H9 (cell line): ENCODE measurements at regions not wholly inside any gene's neighbourhood (a gene's known extent, or its start where the extent isn't known, plus 50 kb on each side); places are given as distances from the start of the nearest gene placed in this dataset.

Experiments used
- DNase-seq: peaks from one replicate; pipeline ENCODE4 v3.0.0-alpha.2; 2017
- H2AFZ ChIP-seq: one replicate; pipeline ENCODE4 v1.6.1; 2013; ENCODE audit warnings: mild to moderate bottlenecking, low read length, control low read depth, moderate library complexity
- H2AK5ac ChIP-seq: 2 replicates; pipeline ENCODE4 v1.6.1; 2013; ENCODE audit warnings: low read length, control low read depth, mixed read lengths; ENCODE audit not compliant: insufficient read length
- H2BK120ac ChIP-seq: one replicate; pipeline ENCODE4 v1.6.1; 2013; ENCODE audit warnings: low read depth, mild to moderate bottlenecking, low read length, control low read depth, inconsistent platforms; ENCODE audit not compliant: poor library complexity, severe bottlenecking
- H2BK12ac ChIP-seq: 2 replicates; pipeline ENCODE4 v1.6.1; 2013; ENCODE audit warnings: low read length, control low read depth, mixed read lengths, low read depth; ENCODE audit not compliant: insufficient read length
- H2BK15ac ChIP-seq: 2 replicates; pipeline ENCODE4 v1.6.1; 2013; ENCODE audit warnings: low read depth, low read length, control low read depth
- H2BK20ac ChIP-seq: one replicate; pipeline ENCODE4 v1.6.1; 2013; ENCODE audit warnings: low read depth, mild to moderate bottlenecking, low read length, control low read depth, inconsistent platforms; ENCODE audit not compliant: poor library complexity, severe bottlenecking
- H2BK5ac ChIP-seq: 2 replicates; pipeline ENCODE4 v1.6.1; 2013; ENCODE audit warnings: low read length, control low read depth, mixed read lengths; ENCODE audit not compliant: insufficient read length
- H3K14ac ChIP-seq: 2 replicates; pipeline ENCODE4 v1.6.1; 2013; ENCODE audit warnings: low read length, control low read depth; ENCODE audit not compliant: insufficient read depth
- H3K18ac ChIP-seq: 2 replicates; pipeline ENCODE4 v1.6.1; 2013; ENCODE audit warnings: low read depth, mild to moderate bottlenecking, mixed read lengths, low read length, control low read depth; ENCODE audit not compliant: insufficient read length
- H3K23ac ChIP-seq: 2 replicates; pipeline ENCODE4 v1.6.1; 2013; ENCODE audit warnings: low read length, control low read depth, mixed read lengths, low read depth; ENCODE audit not compliant: insufficient read length
- H3K23me2 ChIP-seq: 2 replicates; pipeline ENCODE4 v1.6.1; 2013; ENCODE audit warnings: low read depth, mild to moderate bottlenecking, mixed read lengths, low read length, control low read depth; ENCODE audit not compliant: insufficient read length, poor library complexity, severe bottlenecking
- H3K27ac ChIP-seq: 2 replicates; pipeline ENCODE4 v1.5.1; 2013; ENCODE audit warnings: low read length, control low read depth, mixed read lengths, low read depth; ENCODE audit not compliant: insufficient read length
- H3K27me3 ChIP-seq: 2 replicates; pipeline ENCODE4 v1.6.1; 2013; ENCODE audit warnings: low read length, control low read depth, inconsistent platforms; ENCODE audit not compliant: insufficient read depth
- H3K4ac ChIP-seq: 2 replicates; pipeline ENCODE4 v1.6.1; 2013; ENCODE audit warnings: low read depth, mild to moderate bottlenecking, control low read depth, inconsistent platforms, low read length, moderate library complexity
- H3K4me1 ChIP-seq: 2 replicates; pipeline ENCODE4 v1.6.1; 2013; ENCODE audit warnings: low read length, control low read depth, inconsistent platforms; ENCODE audit not compliant: insufficient read depth
- H3K4me2 ChIP-seq: 2 replicates; pipeline ENCODE4 v1.6.1; 2013; ENCODE audit warnings: low read length, control low read depth, mixed read lengths; ENCODE audit not compliant: insufficient read length, insufficient read depth
- H3K56ac ChIP-seq: 2 replicates; pipeline ENCODE4 v1.6.1; 2013; ENCODE audit warnings: low read depth, mild to moderate bottlenecking, mixed read lengths, low read length, control low read depth; ENCODE audit not compliant: insufficient read length
- H3K79me1 ChIP-seq: 2 replicates; pipeline ENCODE4 v1.6.1; 2013; ENCODE audit warnings: low read depth, mild to moderate bottlenecking, moderate library complexity, low read length, control low read depth, inconsistent platforms; ENCODE audit not compliant: insufficient read depth, poor library complexity, severe bottlenecking
- H3K79me2 ChIP-seq: 2 replicates; pipeline ENCODE4 v1.6.1; 2013; ENCODE audit warnings: low read length, control low read depth, inconsistent platforms; ENCODE audit not compliant: insufficient read depth
- H3K9ac ChIP-seq: 2 replicates; pipeline ENCODE4 v1.6.1; 2013; ENCODE audit warnings: low read length, control low read depth, mixed read lengths; ENCODE audit not compliant: insufficient read length; ENCODE audit errors: extremely low read depth
- H3K9me3 ChIP-seq: one replicate; pipeline ENCODE4 v1.6.1; 2013; ENCODE audit warnings: low read depth, low read length, inconsistent platforms; ENCODE audit not compliant: control insufficient read depth
- H3T11ph ChIP-seq: one replicate; pipeline ENCODE4 v1.6.1; 2013; ENCODE audit warnings: mild to moderate bottlenecking, low read length, control low read depth, inconsistent platforms
- H4K20me1 ChIP-seq: one replicate; pipeline ENCODE4 v1.6.1; 2013; ENCODE audit not compliant: control insufficient read depth, insufficient read length, insufficient read depth
- H4K5ac ChIP-seq: 2 replicates; pipeline ENCODE4 v1.6.1; 2013; ENCODE audit warnings: low read depth, mild to moderate bottlenecking, mixed read lengths, low read length, control low read depth; ENCODE audit not compliant: insufficient read length
- H4K8ac ChIP-seq: replicated peaks from 2 replicates; pipeline ENCODE4 v1.6.1; 2013; ENCODE audit warnings: low read length, control low read depth, mixed read lengths, low read depth; ENCODE audit not compliant: insufficient read length
- H4K91ac ChIP-seq: 2 replicates; pipeline ENCODE4 v1.6.1; 2013; ENCODE audit warnings: low read depth, mild to moderate bottlenecking, moderate library complexity, mixed read lengths, low read length, control low read depth; ENCODE audit not compliant: insufficient read length
- H3K27ac Mint-ChIP-seq, 3 experiments: 2 replicates in 2 of 3; 3 replicates in 1 of 3; pipeline ENCODE4 v1.8.0; 2020 to 2021; ENCODE audit warnings: mixed read lengths in 3 of 3, mild to moderate bottlenecking in 1 of 3, moderate library complexity in 1 of 3
- H3K27me3 Mint-ChIP-seq: 2 replicates; pipeline ENCODE4 v1.8.0; 2021; ENCODE audit warnings: low read depth, mild to moderate bottlenecking, moderate library complexity, mixed read lengths
- H3K36me3 Mint-ChIP-seq, 3 experiments: 2 replicates in 2 of 3; 3 replicates in 1 of 3; pipeline ENCODE4 v1.8.0; 2020 to 2021; ENCODE audit warnings: low read depth in 3 of 3, mixed read lengths in 3 of 3; ENCODE audit not compliant: insufficient read depth in 1 of 3
- H3K4me1 Mint-ChIP-seq, 2 experiments: 2 replicates each; pipeline ENCODE4 v1.8.0; 2020; ENCODE audit warnings: mixed read lengths in 2 of 2
- H3K4me3 Mint-ChIP-seq, 2 experiments: 2 replicates in 1 of 2; 3 replicates in 1 of 2; pipeline ENCODE4 v1.8.0; 2020 to 2021; ENCODE audit warnings: mild to moderate bottlenecking in 2 of 2, mixed read lengths in 2 of 2, moderate library complexity in 1 of 2
- H3K9me3 Mint-ChIP-seq, 2 experiments: 2 replicates in 1 of 2; 3 replicates in 1 of 2; pipeline ENCODE4 v1.8.0; 2020; ENCODE audit warnings: mild to moderate bottlenecking in 2 of 2, mixed read lengths in 2 of 2, moderate library complexity in 1 of 2
- CTCF ChIP-seq: fragments of 200-600 bp; sonication (generic); conservative IDR thresholded peaks from 3 replicates; pipeline ENCODE4 v1.8.0; 2021; ENCODE audit warnings: antibody characterized with exemption, mild to moderate bottlenecking
- WGBS: extraction: QIAGEN DNeasy Blood & Tissue Kit; methylation state at CpG from one replicate; pipeline ENCODE4 v1.1.7; 2013; ENCODE audit warnings: missing lambda C conversion rate, low lambda C conversion rate, mixed read lengths; ENCODE audit not compliant: insufficient read length; ENCODE audit errors: extremely low coverage; 5-methylcytosine and 5-hydroxymethylcytosine counted together

- H3K4me1 ChIP-seq = peaks cover 2% of the 10 kb centered on the region; the same call in 1 of the 2 replicates
- H4K8ac ChIP-seq = no peak overlapping the region
- WGBS = no CpG with 5 or more reads among the region's 4 CpGs
- no peak overlapping the region for H3K23ac ChIP-seq
- no peak overlapping the region for H2BK20ac ChIP-seq
- no peak for DNase-seq
- Mint-ChIP-seq H3K4me1 (peaks cover 33 to 47% of the 10 kb centered on the region in 2 experiments), H3K27ac (no peak overlapping the region), H3K27me3 (peaks cover 9% of the 10 kb centered on the region), H3K36me3 (no peaks in the 10 kb centered on the region; a peak in 1 of 7 replicates), H3K9me3 (no peaks in the 10 kb centered on the region), H3K4me3 (no peak overlapping the region)
- no peak overlapping the region for H4K91ac ChIP-seq
- H3K14ac ChIP-seq = no peak overlapping the region
- TF ChIP-seq CTCF = no peak
- no peak overlapping the region for H3K4ac ChIP-seq
- H3K9ac ChIP-seq = no peak overlapping the region
- H2BK15ac ChIP-seq = no peak overlapping the region
- no peak overlapping the region for H3T11ph ChIP-seq
- H3K79me2 ChIP-seq = no peaks in the 10 kb centered on the region
- no peaks in the 10 kb centered on the region for H3K79me1 ChIP-seq
- no peaks in the 10 kb centered on the region for H4K20me1 ChIP-seq
- H2AFZ ChIP-seq = no peak overlapping the region
- H3K27ac ChIP-seq = no peak overlapping the region
- H2BK120ac ChIP-seq = no peak overlapping the region
- no peak overlapping the region for H4K5ac ChIP-seq
- no peak overlapping the region for H3K56ac ChIP-seq
- no peaks in the 10 kb centered on the region for H3K27me3 ChIP-seq
- H3K18ac ChIP-seq = no peak overlapping the region
- no peaks in the 10 kb centered on the region for H3K9me3 ChIP-seq
- H3K23me2 ChIP-seq = no peaks in the 10 kb centered on the region
- no peak overlapping the region for H2AK5ac ChIP-seq
- no peak overlapping the region for H2BK12ac ChIP-seq
- H2BK5ac ChIP-seq = no peak overlapping the region
- no peak overlapping the region for H3K4me2 ChIP-seq
Measured at GRCh38 chr2:207219081-207219630, 53.4 kb upstream of the KLF7 start.
